Stimulated activated CD4-positive, alpha-beta T cell treated with anti-CD3 and anti-CD28 coated beads, Interleukin-2, amount 100 ng/mL, for 4 hours (primary cell): ENCODE measurements at regions not wholly inside any gene's neighbourhood (a gene's known extent, or its start where the extent isn't known, plus 50 kb on each side); places are given as distances from the start of the nearest gene placed in this dataset.

ENCODE experiments used
- DNase-seq: peaks from one replicate; pipeline ENCODE4 v3.0.0-alpha.2; 2020; ENCODE audit warnings: low read depth

- no peak for DNase-seq
Measured at GRCh38 chr9:113741886-113742854, 133.9 kb upstream of the ZNF618 start.

GRCh38 chr9:113742878-113743277, 133.2 kb upstream of the ZNF618 start:
- no peak for DNase-seq

GRCh38 chr9:113746486-113746885, 129.6 kb upstream of the ZNF618 start:
- DNase-seq = no peak

- DNase-seq = no peak
Measured at GRCh38 chr9:113748135-113748534, 128.0 kb upstream of the ZNF618 start.

GRCh38 chr9:113753398-113754119, 122.5 kb upstream of the ZNF618 start:
- DNase-seq = no peak

GRCh38 chr9:113754739-113755138, 121.4 kb upstream of the ZNF618 start:
- DNase-seq = no peak

- DNase-seq = no peak
Measured at GRCh38 chr9:113755433-113755832, 120.7 kb upstream of the ZNF618 start.

GRCh38 chr9:113756476-113757192, 119.5 kb upstream of the ZNF618 start:
- DNase-seq = no peak

- DNase-seq = no peak
Measured at GRCh38 chr9:113763429-113763828, 112.7 kb upstream of the ZNF618 start.

GRCh38 chr9:113764572-113764971, 111.5 kb upstream of the ZNF618 start:
- no peak for DNase-seq

GRCh38 chr9:113769412-113769811, 106.7 kb upstream of the ZNF618 start:
- DNase-seq = no peak

GRCh38 chr9:113770396-113770795, 105.7 kb upstream of the ZNF618 start:
- DNase-seq = no peak

GRCh38 chr9:113771199-113771598, 104.9 kb upstream of the ZNF618 start:
- DNase-seq = no peak

GRCh38 chr9:113772121-113772810, 103.8 kb upstream of the ZNF618 start:
- no peak for DNase-seq

- DNase-seq = no peak
Measured at GRCh38 chr9:113774963-113775362, 101.1 kb upstream of the ZNF618 start.

- no peak for DNase-seq
Measured at GRCh38 chr9:113775749-113776148, 100.4 kb upstream of the ZNF618 start.

GRCh38 chr9:113776194-113776593, 99.9 kb upstream of the ZNF618 start:
- DNase-seq = no peak

- DNase-seq = no peak
Measured at GRCh38 chr9:113781381-113781780, 94.7 kb upstream of the ZNF618 start.

GRCh38 chr9:113781896-113782295, 94.2 kb upstream of the ZNF618 start:
- DNase-seq = no peak

GRCh38 chr9:113783475-113783874, 92.6 kb upstream of the ZNF618 start:
- no peak for DNase-seq

GRCh38 chr9:113785334-113785733, 90.8 kb upstream of the ZNF618 start:
- DNase-seq = no peak

- DNase-seq = no peak
Measured at GRCh38 chr9:113786071-113786470, 90.0 kb upstream of the ZNF618 start.
